NOMO-1 treated with DMSO at 0.1 percent for 48 hours (cell line): ENCODE measurements at regions not wholly inside any gene's neighbourhood (a gene's known extent, or its start where the extent isn't known, plus 50 kb on each side); places are given as distances from the start of the nearest gene placed in this dataset.

ENCODE experiments used
- DNase-seq: peaks from one replicate; lab custom pipeline; 2025; ENCODE audit not compliant: unreplicated experiment; lab: John Stamatoyannopoulos, UW

GRCh38 chr7:17019106-17019505 lies 137.3 kb upstream of the AGR3 start:
- DNase-seq: no peak

GRCh38 chr7:17020250-17020649 lies 138.5 kb upstream of the AGR3 start:
- no peak for DNase-seq

DNA sequence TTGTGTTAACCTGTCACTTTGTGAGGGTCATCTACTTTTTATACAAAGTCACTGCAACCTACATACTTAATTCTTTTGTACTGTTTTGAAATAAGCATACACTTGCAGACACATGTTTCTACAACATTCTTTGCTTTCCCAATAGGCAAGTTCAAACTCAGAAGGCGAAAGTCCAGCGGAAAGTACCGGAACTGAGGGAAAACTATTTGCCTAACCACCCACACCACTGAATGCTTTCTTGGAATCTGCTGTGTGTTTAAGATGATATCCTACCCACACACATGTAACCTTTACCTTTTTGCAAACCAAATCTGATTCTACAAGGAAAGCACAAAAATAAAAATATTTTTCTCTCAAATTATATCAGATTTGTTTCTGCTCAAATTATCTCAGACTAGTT lies 139.4 kb upstream of the AGR3 start:
- no peak for DNase-seq

DNA sequence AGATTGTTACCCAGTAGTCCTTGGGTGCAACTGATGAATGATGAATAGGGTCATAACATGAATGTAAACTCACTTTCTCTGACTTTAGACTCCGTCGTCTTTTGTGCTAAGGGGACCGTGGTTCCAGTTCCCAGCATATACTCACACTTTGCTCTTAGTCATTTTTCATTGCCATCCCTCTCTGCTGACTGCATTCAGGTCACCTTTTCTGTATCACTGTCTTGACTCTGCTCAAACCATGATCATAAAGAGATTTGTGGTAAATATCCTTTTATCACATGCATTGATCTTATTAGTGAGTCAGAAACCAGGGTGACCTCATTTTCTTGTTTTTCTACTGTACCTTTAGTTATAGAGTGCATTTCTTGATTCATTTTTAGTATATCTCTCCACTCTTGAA lies 141.1 kb upstream of the AGR3 start:
- no peak for DNase-seq

- DNase-seq: no peak
These were observed 144.5 kb upstream of the AGR3 start for GRCh38 chr7:17026269-17026668.

GRCh38 chr7:17027143-17027788 lies 145.5 kb upstream of the AGR3 start:
- DNase-seq: peak; percentile 36

DNA sequence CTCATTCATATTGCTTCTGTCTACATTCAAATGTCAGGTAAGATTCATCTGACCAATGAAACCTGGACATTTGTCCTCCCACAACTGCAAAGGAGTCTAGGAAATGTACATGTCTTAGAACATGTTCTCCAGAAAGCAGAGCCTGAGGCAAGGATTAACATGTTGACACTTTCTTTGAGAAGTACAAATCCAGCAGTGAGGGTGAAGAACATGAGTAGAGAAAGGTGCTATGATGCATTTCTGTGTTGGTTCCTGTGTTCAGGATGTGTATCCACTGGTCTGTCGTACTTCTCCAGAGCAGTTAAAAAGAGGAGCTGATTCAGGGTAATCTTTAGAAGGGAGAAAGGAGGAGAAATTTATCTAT lies 146.0 kb upstream of the AGR3 start:
- DNase-seq: no peak

GRCh38 chr7:17029150-17029549 lies 147.4 kb upstream of the AGR3 start:
- no peak for DNase-seq

DNA sequence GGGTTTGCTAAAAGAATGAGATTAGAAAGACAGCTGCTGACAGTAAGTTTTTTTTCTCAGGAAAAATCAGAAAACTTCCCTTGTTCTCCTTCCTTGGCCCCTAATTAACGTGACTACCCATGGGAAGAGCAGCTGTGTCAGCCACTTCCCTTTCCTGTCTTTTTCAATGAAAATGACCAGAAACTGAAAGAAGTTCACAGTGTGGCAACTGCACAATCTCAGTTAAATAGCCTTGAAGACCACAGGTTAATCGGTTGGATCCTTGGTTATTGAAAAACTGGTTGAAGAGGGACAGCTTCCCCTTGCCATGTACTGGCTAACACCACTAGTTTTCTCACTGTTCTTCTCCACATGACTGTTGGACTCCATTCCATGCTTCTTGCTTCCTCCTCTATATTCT lies 148.8 kb upstream of the AGR3 start:
- peak; percentile 73 for DNase-seq

DNA sequence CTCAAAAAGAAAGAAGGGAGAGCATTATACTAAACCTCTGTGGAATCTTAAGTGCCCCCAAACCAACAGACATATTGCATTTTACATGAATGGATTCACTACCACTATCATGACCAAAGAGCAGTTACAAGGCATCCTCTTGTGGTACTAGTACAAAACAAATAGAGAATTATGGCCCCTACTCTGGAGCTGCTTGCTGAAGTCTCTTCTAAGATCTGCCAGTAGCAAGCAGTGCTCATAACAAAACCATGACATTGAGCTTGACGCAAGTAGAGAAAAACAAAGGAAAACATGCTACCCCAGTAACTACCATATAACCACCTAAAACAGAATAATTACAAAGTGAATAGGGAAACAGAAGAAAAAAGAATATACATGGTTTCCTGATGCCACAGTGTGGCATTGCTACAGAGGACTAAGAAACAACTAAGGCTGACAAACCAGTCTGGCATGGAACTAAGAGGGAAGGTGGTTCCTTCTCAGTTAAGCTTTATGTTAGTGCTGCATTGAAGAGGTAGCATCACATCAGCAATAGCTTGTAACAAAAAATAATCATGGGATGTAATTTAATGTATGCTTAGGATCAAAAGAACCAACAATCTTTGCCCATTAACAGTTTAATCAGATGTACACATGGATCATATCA lies 150.2 kb upstream of the AGR3 start:
- no peak for DNase-seq

DNA sequence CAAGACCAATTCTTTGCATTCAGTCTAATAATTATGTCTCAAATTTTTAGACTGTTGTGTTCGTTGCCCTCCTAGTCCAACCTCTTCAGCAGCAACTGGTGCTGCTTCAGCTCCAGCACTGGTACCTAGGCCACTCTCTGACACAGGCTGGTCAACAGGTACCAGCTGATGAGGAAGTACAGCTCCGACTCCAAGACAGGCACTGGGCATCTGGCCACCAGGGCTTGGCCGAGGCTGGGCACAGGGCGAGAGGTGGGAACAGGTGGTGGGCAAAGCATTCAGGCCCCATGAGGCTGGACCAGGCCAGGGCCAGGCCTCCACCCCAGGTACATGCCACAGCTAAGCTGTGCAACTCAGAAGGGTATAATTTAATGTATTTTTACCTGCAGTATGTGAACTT lies 151.5 kb upstream of the AGR3 start:
- DNase-seq: no peak

GRCh38 chr7:17036584-17036983 lies 154.8 kb upstream of the AGR3 start:
- DNase-seq: peak; percentile 5

DNA sequence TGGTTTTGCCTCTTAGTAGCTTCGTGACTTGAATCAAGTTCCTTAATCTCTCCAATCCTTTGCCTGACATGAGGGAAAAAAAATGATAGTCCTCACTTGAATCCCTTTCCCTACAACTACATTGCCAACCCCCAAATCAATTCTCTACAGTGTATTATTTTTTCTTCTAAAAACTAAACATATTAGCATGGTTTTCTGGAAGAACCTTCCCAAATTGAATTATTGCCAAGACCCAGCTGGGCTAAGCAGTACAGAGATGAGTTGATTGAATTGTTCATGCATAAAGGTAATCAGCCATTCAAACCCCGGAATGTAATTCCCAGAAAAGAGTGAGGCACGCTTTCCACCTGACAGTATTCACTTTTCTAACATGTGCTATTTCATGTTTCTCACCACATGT lies 155.6 kb upstream of the AGR3 start:
- DNase-seq: no peak

- peak; percentile 24 for DNase-seq
These were observed 156.5 kb upstream of the AGR3 start for GRCh38 chr7:17038160-17038782.

- no peak for DNase-seq
These were observed 157.0 kb upstream of the AGR3 start for GRCh38 chr7:17038783-17039170.

DNA sequence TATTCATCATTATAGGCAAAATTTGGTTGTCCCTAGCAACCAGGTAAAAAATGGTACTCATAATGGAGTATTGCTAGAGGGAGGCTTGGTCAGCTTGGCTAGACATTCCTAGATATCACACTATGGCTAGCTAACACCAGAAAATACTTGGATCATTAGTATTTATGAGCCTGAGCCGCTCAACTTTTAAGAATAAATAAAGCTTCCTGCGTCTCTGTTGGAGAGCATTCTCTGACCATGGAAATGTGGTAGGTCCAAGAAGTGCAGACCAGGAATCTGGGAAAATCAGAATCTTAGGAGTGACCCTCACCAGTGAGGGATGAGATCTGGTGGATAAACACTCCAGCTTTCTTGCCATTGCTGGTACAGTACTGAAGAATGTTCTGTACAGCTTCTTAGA lies 157.6 kb upstream of the AGR3 start:
- no peak for DNase-seq

GRCh38 chr7:17040716-17041115 lies 158.9 kb upstream of the AGR3 start:
- DNase-seq: no peak

- DNase-seq: peak; percentile 94
These were observed 159.5 kb upstream of the AGR3 start for GRCh38 chr7:17041324-17041723.

GRCh38 chr7:17042211-17042610 lies 160.4 kb upstream of the AGR3 start:
- DNase-seq: no peak

- DNase-seq: no peak
These were observed 161.5 kb upstream of the AGR3 start for GRCh38 chr7:17043012-17043877.

- DNase-seq: no peak
These were observed 162.6 kb upstream of the AGR3 start for GRCh38 chr7:17044396-17044795.

GRCh38 chr7:17044861-17045260 lies 163.1 kb upstream of the AGR3 start:
- DNase-seq: peak; percentile 28
